Activated CD4-positive, alpha-beta T cell treated with anti-CD3 and anti-CD28 coated beads, Interleukin-2, amount 10 ng/mL, durations not matched to agents 7 days and 5 days (primary cell): ENCODE measurements at regions not wholly inside any gene's neighbourhood (a gene's known extent, or its start where the extent isn't known, plus 50 kb on each side); places are given as distances from the start of the nearest gene placed in this dataset.

Experiments used
- CTCF ChIA-PET: fragments of 350-600 bp; sonication (Branson Sonifier 250); formaldehyde crosslinking; loops from one replicate; lab custom pipeline; 2021; ENCODE audit warnings: antibody characterized with exemption; lab: Charles Lee
- POLR2A ChIA-PET: fragments of 350-600 bp; sonication (Branson Sonifier 250); formaldehyde crosslinking; loops from one replicate; lab custom pipeline; 2021; ENCODE audit warnings: antibody characterized with exemption; lab: Charles Lee
- DNase-seq: peaks from one replicate; pipeline ENCODE4 v3.0.0-alpha.2; 2020
- H3K27ac Mint-ChIP-seq: one replicate; pipeline ENCODE4 v1.8.0; 2021; ENCODE audit warnings: mild to moderate bottlenecking, moderate library complexity, mixed read lengths
- H3K27me3 Mint-ChIP-seq: one replicate; pipeline ENCODE4 v1.8.0; 2021; ENCODE audit warnings: mixed read lengths
- H3K36me3 Mint-ChIP-seq: one replicate; pipeline ENCODE4 v1.8.0; 2021; ENCODE audit warnings: low read depth, mixed read lengths
- H3K4me1 Mint-ChIP-seq: one replicate; pipeline ENCODE4 v1.8.0; 2021; ENCODE audit warnings: mixed read lengths
- H3K4me3 Mint-ChIP-seq: one replicate; pipeline ENCODE4 v1.8.0; 2021; ENCODE audit warnings: mild to moderate bottlenecking, moderate library complexity, mixed read lengths
- H3K9me3 Mint-ChIP-seq: one replicate; pipeline ENCODE4 v1.8.0; 2021; ENCODE audit warnings: mixed read lengths

DNA sequence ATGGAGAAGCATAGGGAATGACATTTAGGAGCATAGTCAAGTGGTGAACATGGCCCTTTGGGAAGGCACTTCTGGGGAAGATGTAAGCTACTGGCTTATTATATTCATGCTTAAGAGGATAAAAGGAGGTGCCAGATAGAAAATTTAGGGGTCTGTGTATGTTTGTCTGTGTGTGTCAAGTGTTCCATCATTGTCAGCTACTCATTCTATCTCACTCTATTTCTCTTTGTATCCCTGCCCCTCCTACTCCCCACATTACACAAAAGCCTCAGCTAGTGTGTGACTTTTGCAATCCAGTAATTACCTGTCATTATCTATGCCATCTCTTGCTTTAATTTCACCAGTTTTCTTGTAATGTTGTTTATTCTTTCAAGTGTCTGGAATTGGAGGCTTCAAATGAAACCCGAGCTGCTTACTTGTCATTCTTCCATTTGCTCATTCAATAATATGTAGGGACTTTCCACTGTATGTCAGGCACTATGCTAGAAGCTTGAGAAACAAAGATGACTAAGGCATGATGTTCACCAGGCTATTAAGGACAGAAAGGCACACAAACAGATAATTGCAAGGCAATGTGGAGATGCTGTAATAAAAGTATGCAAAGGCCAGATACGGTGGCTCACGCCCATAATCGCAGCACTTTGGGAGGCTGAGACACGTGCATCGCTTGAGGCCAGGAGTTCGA lies 229.8 kb upstream of the TEX13C start:
- no peak overlapping the region for H3K27ac Mint-ChIP-seq
- no peaks in the 10 kb centered on the region for H3K4me1 Mint-ChIP-seq
- no peak overlapping the region for H3K4me3 Mint-ChIP-seq
- POLR2A ChIA-PET = no interaction called here
- H3K27me3 Mint-ChIP-seq = no peaks in the 10 kb centered on the region
- DNase-seq = no peak
- CTCF ChIA-PET = no interaction called here
- no peaks in the 10 kb centered on the region for H3K36me3 Mint-ChIP-seq
- H3K9me3 Mint-ChIP-seq = no peaks in the 10 kb centered on the region

DNA sequence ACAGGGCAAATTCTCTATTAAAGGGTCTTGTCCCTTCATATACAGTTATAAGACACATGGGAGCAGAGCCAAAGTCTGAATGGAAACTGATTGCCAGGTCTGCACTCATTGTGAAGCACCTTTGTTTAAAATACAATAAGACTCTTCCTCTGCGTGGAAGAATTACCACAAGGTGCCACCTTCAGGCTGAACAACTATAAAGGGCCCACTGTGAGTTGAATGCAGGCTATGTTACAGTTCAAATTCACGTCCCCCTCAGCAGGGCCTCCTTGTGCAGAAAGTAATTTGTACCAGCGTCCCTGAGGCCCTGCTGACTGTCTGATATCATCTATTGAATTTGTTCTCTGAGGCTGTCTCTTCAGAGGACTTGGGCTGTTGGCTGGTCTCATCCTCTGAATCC lies 225.8 kb upstream of the TEX13C start:
- Mint-ChIP-seq H3K36me3 (no peaks in the 10 kb centered on the region), H3K27ac (no peak overlapping the region), H3K27me3 (no peaks in the 10 kb centered on the region), H3K4me1 (no peaks in the 10 kb centered on the region), H3K4me3 (no peak overlapping the region), H3K9me3 (no peaks in the 10 kb centered on the region)
- ChIA-PET CTCF (no interaction called here), POLR2A (no interaction called here)
- DNase-seq = no peak

DNA sequence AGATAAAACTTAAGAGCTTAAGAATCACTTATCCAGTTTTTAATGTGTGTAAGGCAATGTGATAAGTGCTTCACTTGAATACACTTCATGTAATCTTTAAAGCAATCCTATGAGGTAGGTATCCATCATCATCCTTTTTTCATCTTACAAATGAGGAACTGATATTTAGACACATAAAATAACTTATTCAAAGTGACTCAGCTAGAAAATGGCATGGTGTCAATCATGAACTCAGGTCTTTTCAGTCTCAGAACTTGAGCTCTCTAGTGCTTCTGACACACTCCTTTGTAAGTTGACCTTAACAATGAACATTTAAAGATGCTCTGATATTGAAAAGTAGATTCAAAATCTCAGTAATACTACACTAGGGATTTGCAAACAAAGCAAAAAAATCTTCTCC lies 224.8 kb upstream of the TEX13C start:
- Mint-ChIP-seq H3K4me3 (no peak overlapping the region), H3K27me3 (no peaks in the 10 kb centered on the region), H3K9me3 (no peaks in the 10 kb centered on the region), H3K36me3 (no peaks in the 10 kb centered on the region), H3K4me1 (no peaks in the 10 kb centered on the region), H3K27ac (no peak overlapping the region)
- ChIA-PET POLR2A (no interaction called here), CTCF (no interaction called here)
- DNase-seq = no peak

DNA sequence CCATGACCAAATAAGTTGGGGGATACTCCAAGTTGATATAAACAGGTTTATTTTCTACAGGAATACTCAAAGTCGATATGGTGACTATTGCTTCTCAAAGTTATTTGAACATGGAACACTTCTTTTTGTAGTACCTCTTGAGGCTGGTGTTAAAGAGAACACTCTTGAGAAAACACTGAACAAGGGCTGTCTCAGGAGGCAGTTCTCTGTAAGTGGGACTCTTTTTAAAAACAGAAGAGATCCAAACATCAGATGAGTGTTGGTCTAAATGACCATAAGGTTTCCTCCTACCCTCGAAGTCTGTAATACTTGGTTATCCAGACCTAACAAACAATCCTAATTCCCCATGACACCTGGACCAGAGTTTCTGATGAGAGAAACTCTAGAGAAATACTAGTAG lies 223.2 kb upstream of the TEX13C start:
- Mint-ChIP-seq H3K9me3 (no peaks in the 10 kb centered on the region), H3K27ac (no peak overlapping the region), H3K27me3 (no peaks in the 10 kb centered on the region), H3K4me3 (no peak overlapping the region), H3K4me1 (no peaks in the 10 kb centered on the region), H3K36me3 (no peaks in the 10 kb centered on the region)
- ChIA-PET POLR2A (no interaction called here), CTCF (no interaction called here)
- DNase-seq = no peak

DNA sequence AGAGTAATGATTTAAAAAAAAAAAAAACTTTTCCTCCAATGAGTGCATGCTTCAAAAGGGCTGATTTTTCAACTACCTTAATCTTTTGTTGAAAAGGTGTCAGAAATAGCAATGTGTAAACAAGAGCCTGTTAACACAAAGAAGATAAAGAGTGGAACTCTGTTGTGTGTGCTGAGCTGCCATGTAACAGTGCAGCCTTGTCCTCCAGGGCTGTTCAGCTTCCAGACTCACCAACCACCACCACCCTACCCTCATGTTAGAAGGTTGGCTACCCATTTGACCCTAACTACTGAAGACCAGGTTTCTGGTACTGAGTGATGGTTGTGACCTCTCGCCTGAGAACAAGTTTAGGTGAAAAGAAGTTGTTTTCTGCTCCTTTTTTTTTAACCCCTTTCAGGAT lies 222.8 kb upstream of the TEX13C start:
- ChIA-PET CTCF (no interaction called here), POLR2A (no interaction called here)
- Mint-ChIP-seq H3K36me3 (no peaks in the 10 kb centered on the region), H3K4me3 (no peak overlapping the region), H3K4me1 (no peaks in the 10 kb centered on the region), H3K9me3 (no peaks in the 10 kb centered on the region), H3K27me3 (no peaks in the 10 kb centered on the region), H3K27ac (no peak overlapping the region)
- DNase-seq = no peak

DNA sequence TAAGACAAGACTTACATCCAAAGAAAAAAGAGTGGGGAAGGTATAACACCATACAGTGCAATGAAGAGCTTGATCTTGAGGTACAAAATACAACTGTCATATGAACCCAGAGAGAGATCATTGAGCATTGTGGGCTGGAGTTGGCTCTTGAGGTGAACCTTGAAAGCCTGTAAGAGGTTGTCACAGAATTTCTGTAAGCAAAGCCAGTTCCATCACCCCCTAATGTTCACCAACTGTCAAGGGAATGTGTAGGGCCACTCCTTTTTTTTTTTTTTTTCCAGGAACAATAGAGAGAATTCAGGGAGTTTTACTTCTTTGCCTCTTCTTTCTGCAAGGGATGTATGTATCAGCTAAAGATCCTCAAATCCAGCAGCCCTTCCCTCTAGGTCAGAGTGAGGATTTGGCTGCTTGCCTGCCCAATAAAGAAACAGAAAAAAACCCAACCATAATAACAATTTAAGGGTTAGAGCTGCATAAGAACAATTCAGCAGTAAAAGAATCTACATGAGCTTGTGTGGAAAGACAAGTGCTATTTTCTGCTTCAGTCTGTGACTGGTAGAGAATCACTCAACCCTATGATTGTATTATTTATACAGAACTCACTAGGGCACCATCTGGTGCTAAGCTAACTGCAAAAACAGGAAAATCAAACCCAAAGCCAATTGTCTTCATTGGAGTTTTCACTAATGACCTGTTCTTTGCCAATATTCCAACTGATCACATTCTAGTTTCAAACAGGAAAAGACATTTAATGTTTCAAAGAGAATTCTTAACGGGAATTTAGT lies 217.5 kb upstream of the TEX13C start:
- no peak overlapping the region for H3K27ac Mint-ChIP-seq
- H3K9me3 Mint-ChIP-seq = no peaks in the 10 kb centered on the region
- H3K4me3 Mint-ChIP-seq = no peak overlapping the region
- no peaks in the 10 kb centered on the region for H3K4me1 Mint-ChIP-seq
- no peaks in the 10 kb centered on the region for H3K27me3 Mint-ChIP-seq
- CTCF ChIA-PET = interaction anchor here (0.5 kb wide), 1 partner anchor 98 kb away, joined by 3 read pairs; no protein-coding TSS in a partner anchor
- no peaks in the 10 kb centered on the region for H3K36me3 Mint-ChIP-seq
- POLR2A ChIA-PET = no interaction called here
- DNase-seq = no peak

DNA sequence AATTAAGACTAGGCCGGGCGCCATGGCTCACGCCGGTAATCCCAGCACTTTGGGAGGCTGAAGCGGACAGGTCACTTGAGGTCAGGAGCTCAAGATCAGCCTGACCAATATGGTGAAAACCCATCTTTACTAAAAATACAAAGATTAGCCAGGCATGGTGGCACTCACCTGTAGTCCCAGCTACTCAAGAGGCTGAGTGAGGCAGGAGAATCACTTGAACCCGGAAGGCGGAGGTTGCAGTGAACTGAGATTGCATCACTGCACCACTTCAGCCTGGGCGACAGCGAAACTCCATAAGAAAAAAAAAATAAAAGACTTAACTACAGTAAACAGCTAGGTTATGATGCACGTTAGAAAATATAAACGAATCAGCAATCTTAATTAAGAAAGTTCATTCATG lies 216.0 kb upstream of the TEX13C start:
- no peak overlapping the region for H3K4me3 Mint-ChIP-seq
- POLR2A ChIA-PET = no interaction called here
- no peaks in the 10 kb centered on the region for H3K27me3 Mint-ChIP-seq
- H3K4me1 Mint-ChIP-seq = no peaks in the 10 kb centered on the region
- H3K36me3 Mint-ChIP-seq = no peaks in the 10 kb centered on the region
- CTCF ChIA-PET = no interaction called here
- no peak for DNase-seq
- no peaks in the 10 kb centered on the region for H3K9me3 Mint-ChIP-seq
- no peak overlapping the region for H3K27ac Mint-ChIP-seq

DNA sequence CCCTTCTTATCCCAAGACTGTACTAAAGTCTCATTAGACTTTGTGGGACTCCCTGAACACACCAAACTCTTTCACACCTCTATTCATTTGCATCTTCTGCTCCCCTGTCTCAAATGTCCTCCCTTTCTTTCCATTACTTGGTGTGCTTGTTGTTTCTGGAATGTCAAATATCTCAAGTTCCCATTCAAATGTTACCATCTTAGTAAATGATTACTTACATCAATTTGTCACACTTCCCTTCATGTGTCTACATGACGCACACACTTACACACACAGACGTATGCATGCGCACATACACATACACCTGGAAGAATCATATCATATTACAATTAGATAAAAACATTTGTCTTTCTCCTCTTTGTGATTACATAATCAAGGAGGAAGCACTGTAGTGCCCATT lies 210.8 kb upstream of the TEX13C start:
- no peaks in the 10 kb centered on the region for H3K9me3 Mint-ChIP-seq
- no peak overlapping the region for H3K27ac Mint-ChIP-seq
- H3K4me1 Mint-ChIP-seq = no peaks in the 10 kb centered on the region
- DNase-seq = no peak
- ChIA-PET POLR2A (no interaction called here), CTCF (no interaction called here)
- no peaks in the 10 kb centered on the region for H3K27me3 Mint-ChIP-seq
- no peak overlapping the region for H3K4me3 Mint-ChIP-seq
- H3K36me3 Mint-ChIP-seq = no peaks in the 10 kb centered on the region

DNA sequence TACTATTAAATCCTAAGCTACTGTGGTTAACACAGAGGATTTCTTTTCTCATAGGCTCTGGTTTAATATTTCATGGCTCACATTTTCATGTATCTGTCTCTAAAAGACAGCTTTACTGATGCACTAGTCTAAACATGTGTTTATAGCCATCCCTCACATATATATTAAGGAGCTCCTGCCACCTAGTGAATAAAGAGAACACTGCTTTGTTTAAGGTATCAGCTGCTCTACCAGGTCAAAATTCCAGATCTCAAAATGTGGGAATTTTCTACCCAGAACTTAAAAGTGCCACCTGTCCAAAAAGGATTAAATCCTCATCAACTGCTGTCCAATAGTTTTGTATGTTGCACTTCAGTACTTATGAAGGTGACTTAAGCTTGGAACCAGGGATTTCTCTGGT lies 188.5 kb upstream of the TEX13C start:
- ChIA-PET POLR2A (no interaction called here), CTCF (interaction anchor here (0.6 kb wide), 1 partner anchor 724 kb away, joined by 3 read pairs; no protein-coding TSS in a partner anchor)
- Mint-ChIP-seq H3K9me3 (peaks cover 3% of the 10 kb centered on the region), H3K4me3 (no peak overlapping the region), H3K27me3 (no peaks in the 10 kb centered on the region), H3K36me3 (no peaks in the 10 kb centered on the region), H3K27ac (no peak overlapping the region), H3K4me1 (no peaks in the 10 kb centered on the region)
- no peak for DNase-seq

DNA sequence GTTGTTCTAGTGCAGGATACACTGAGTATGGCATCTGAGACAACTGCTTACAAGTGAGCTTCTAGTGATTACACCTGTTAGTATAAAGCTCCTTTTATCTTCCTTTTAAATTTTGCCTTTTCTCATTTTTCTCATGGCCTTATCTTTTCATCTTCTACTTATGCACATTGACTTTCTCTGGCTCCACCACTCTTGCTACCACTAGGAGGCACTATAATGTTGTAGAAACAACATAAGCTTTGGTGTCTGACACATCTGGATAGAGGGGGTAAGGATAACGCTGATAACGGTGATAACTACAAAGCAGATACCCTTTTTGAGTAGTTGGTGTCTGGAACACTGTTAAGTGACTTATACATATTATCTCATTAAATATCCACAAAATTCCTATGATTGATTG lies 187.4 kb upstream of the TEX13C start:
- ChIA-PET POLR2A (no interaction called here), CTCF (interaction anchor here (1.3 kb wide), 1 partner anchor 27 kb away, joined by 3 read pairs; no protein-coding TSS in a partner anchor)
- Mint-ChIP-seq H3K27me3 (no peaks in the 10 kb centered on the region), H3K4me1 (no peaks in the 10 kb centered on the region), H3K27ac (no peak overlapping the region), H3K36me3 (no peaks in the 10 kb centered on the region), H3K4me3 (no peak overlapping the region), H3K9me3 (peaks cover 3% of the 10 kb centered on the region)
- DNase-seq = peak; percentile 6

DNA sequence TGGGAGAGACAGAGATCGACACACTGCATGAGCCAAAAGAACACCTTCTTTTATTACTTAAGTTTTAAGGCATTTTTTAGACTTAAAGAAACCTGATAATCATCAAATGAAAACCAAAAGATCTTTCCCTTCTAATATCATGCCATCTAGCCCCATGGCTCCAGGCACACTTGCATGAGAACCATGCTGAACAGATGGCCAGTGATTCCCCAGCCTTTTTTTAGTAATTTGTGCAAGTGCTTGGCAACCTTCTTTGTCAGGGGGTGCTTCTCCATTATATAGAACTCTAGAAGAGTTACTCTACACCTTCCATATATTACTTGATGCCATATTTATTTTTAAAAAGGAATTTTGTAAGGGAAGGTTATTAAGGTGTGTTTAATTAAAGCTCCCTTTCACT lies 182.2 kb upstream of the TEX13C start:
- Mint-ChIP-seq H3K36me3 (no peaks in the 10 kb centered on the region), H3K27me3 (no peaks in the 10 kb centered on the region), H3K4me3 (no peak overlapping the region), H3K4me1 (no peaks in the 10 kb centered on the region), H3K27ac (no peak overlapping the region), H3K9me3 (no peaks in the 10 kb centered on the region)
- no peak for DNase-seq
- CTCF ChIA-PET = no interaction called here
- POLR2A ChIA-PET = no interaction called here

DNA sequence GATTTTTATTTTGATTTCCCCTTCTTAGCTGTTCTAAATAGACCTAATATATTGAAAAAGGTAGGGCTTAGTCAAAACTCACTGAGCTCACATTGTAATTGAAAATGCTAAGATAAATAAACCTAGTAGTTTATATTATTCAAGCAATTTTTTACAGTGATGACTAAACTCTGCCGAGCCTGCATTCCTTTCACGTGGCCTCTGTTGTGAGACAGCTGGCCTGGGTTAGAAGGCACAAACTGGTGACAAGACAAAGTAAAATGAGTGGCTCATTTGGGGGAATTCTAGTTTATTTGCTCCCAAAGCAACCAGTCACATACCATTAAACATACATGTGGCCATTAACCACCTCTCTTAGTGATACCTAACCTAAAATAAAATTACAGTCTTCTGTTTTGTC lies 169.4 kb upstream of the TEX13C start:
- no peaks in the 10 kb centered on the region for H3K4me1 Mint-ChIP-seq
- H3K9me3 Mint-ChIP-seq = no peaks in the 10 kb centered on the region
- H3K27ac Mint-ChIP-seq = no peak overlapping the region
- H3K4me3 Mint-ChIP-seq = no peak overlapping the region
- ChIA-PET POLR2A (no interaction called here), CTCF (no interaction called here)
- no peaks in the 10 kb centered on the region for H3K36me3 Mint-ChIP-seq
- DNase-seq = no peak
- no peaks in the 10 kb centered on the region for H3K27me3 Mint-ChIP-seq

DNA sequence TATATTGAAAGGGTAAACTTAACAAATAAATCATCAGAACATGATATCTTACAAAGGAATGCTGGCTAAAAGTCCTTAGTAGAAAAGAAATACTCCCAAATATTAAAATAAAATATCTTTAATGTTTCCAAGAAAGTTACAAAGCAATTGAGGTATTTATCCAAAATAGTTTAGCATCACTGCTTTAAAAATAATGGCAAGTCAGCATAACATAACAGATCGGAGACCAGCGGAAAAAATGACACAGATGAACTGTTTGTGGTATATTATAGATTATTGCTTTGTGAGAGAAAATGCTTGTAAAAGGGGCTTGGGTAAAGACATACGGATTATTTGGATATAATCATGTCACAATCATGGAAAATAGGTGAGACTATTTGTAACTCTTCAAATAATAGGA lies 168.5 kb upstream of the TEX13C start:
- CTCF ChIA-PET = no interaction called here
- no peaks in the 10 kb centered on the region for H3K36me3 Mint-ChIP-seq
- H3K9me3 Mint-ChIP-seq = no peaks in the 10 kb centered on the region
- H3K27ac Mint-ChIP-seq = no peak overlapping the region
- no peak overlapping the region for H3K4me3 Mint-ChIP-seq
- POLR2A ChIA-PET = no interaction called here
- no peaks in the 10 kb centered on the region for H3K4me1 Mint-ChIP-seq
- no peaks in the 10 kb centered on the region for H3K27me3 Mint-ChIP-seq
- DNase-seq = no peak
